Smooth muscle cell (in vitro differentiated cells): ENCODE measurements at regions not wholly inside any gene's neighbourhood (a gene's known extent, or its start where the extent isn't known, plus 50 kb on each side); places are given as distances from the start of the nearest gene placed in this dataset.

Source experiments
- DNase-seq: peaks from one replicate; lab custom pipeline; 2025; ENCODE audit not compliant: unreplicated experiment; lab: John Stamatoyannopoulos, UW
- H2AFZ ChIP-seq: fragments of 200-600 bp; sonication (generic); 2 replicates; pipeline ENCODE4 v1.6.0; 2016; ENCODE audit warnings: antibody characterized with exemption, low read depth, mild to moderate bottlenecking
- H3F3A ChIP-seq: fragments of 200-600 bp; sonication (generic); 2 replicates; pipeline ENCODE4 v1.6.0; 2017; ENCODE audit warnings: antibody characterized with exemption, low read depth
- H3K27ac ChIP-seq: fragments of 200-600 bp; sonication (generic); 2 replicates; pipeline ENCODE4 v1.5.1; 2016; ENCODE audit warnings: low read depth, mild to moderate bottlenecking
- H3K27me3 ChIP-seq: fragments of 200-600 bp; sonication (generic); 2 replicates; pipeline ENCODE4 v1.6.1; 2016; ENCODE audit warnings: low read depth, mild to moderate bottlenecking
- H3K36me3 ChIP-seq: fragments of 200-600 bp; sonication (generic); 2 replicates; pipeline ENCODE4 v1.5.1; 2016; ENCODE audit warnings: low read depth
- H3K4me1 ChIP-seq: fragments of 200-600 bp; sonication (generic); 2 replicates; pipeline ENCODE4 v1.5.1; 2016; ENCODE audit warnings: low read depth
- H3K4me2 ChIP-seq: fragments of 200-600 bp; sonication (generic); 2 replicates; pipeline ENCODE4 v1.6.0; 2016; ENCODE audit warnings: mild to moderate bottlenecking
- H3K4me3 ChIP-seq: fragments of 200-600 bp; sonication (generic); 2 replicates; pipeline ENCODE4 v1.5.1; 2016; ENCODE audit warnings: mild to moderate bottlenecking
- H3K79me2 ChIP-seq: fragments of 200-600 bp; sonication (generic); 2 replicates; pipeline ENCODE4 v1.6.0; 2016; ENCODE audit warnings: low read depth, mild to moderate bottlenecking
- H3K9ac ChIP-seq: fragments of 200-600 bp; sonication (generic); 2 replicates; pipeline ENCODE4 v1.6.0; 2016; ENCODE audit warnings: low read depth
- H3K9me3 ChIP-seq: fragments of 200-600 bp; sonication (generic); replicated peaks from 2 replicates; pipeline ENCODE4 v1.5.1; 2016; ENCODE audit warnings: low read depth
- H4K20me1 ChIP-seq: fragments of 200-600 bp; sonication (generic); 2 replicates; pipeline ENCODE4 v1.6.0; 2016; ENCODE audit warnings: low read depth
- CTCF ChIP-seq: fragments of 200-600 bp; sonication (generic); IDR thresholded peaks from 2 replicates; pipeline ENCODE4 v1.5.1; 2017; ENCODE audit warnings: borderline replicate concordance, mild to moderate bottlenecking, antibody characterized with exemption; ENCODE audit not compliant: insufficient read depth, poor library complexity, severe bottlenecking
- WGBS: methylation state at CpG from one replicate; pipeline ENCODE4 v1.1.7; 2016; ENCODE audit warnings: low lambda C conversion rate; 5-methylcytosine and 5-hydroxymethylcytosine counted together

GRCh38 chr15:31211353-31211752, 109.8 kb upstream of the TRPM1 start:
- H3K27me3 ChIP-seq, result no peaks in the 10 kb centered on the region
- H3K4me2 ChIP-seq, result no peak overlapping the region
- no peaks in the 10 kb centered on the region for H3K9me3 ChIP-seq
- H2AFZ ChIP-seq, result no peak overlapping the region
- no peak overlapping the region for H3K9ac ChIP-seq
- H4K20me1 ChIP-seq, result no peaks in the 10 kb centered on the region
- no peak for TF ChIP-seq CTCF
- H3F3A ChIP-seq, result peaks cover 8% of the 10 kb centered on the region
- no peak overlapping the region for H3K27ac ChIP-seq
- peaks cover 4% of the 10 kb centered on the region for H3K4me1 ChIP-seq
- 95% methylated on average over 4 of the region's 4 CpGs for WGBS
- H3K4me3 ChIP-seq, result no peak overlapping the region
- H3K36me3 ChIP-seq, result no peaks in the 10 kb centered on the region
- H3K79me2 ChIP-seq, result no peaks in the 10 kb centered on the region
- no peak for DNase-seq

- no peak for DNase-seq
- TF ChIP-seq CTCF, result no peak
These were observed 111.0 kb upstream of the TRPM1 start for GRCh38 chr15:31212326-31213080.

GRCh38 chr15:31214158-31214863, 112.3 kb upstream of the KLF13 start:
- no peak for DNase-seq
- no peaks in the 10 kb centered on the region for H3K27me3 ChIP-seq
- H3K27ac ChIP-seq, result no peak overlapping the region
- peaks cover 8% of the 10 kb centered on the region for H3F3A ChIP-seq
- no peaks in the 10 kb centered on the region for H3K36me3 ChIP-seq
- WGBS, result 90% methylated on average over 8 of the region's 8 CpGs
- H3K4me3 ChIP-seq, result no peak overlapping the region
- no peak overlapping the region for H2AFZ ChIP-seq
- H3K4me1 ChIP-seq, result peaks cover 4% of the 10 kb centered on the region
- H3K79me2 ChIP-seq, result no peaks in the 10 kb centered on the region
- no peaks in the 10 kb centered on the region for H4K20me1 ChIP-seq
- no peaks in the 10 kb centered on the region for H3K9me3 ChIP-seq
- no peak for TF ChIP-seq CTCF
- H3K9ac ChIP-seq, result no peak overlapping the region
- H3K4me2 ChIP-seq, result peak overlapping the region; percentile 48

More at GRCh38 chr15:31212326-31213080, 111.0 kb upstream of the TRPM1 start:
- no peaks in the 10 kb centered on the region for H3K79me2 ChIP-seq
- peak overlapping the region; percentile 93 for H3K27ac ChIP-seq
- peaks cover 8% of the 10 kb centered on the region for H3F3A ChIP-seq
- no peak overlapping the region for H3K4me3 ChIP-seq
- 24% methylated on average over 10 of the region's 10 CpGs for WGBS
- peak overlapping the region; percentile 39 for H2AFZ ChIP-seq
- H3K36me3 ChIP-seq, result no peaks in the 10 kb centered on the region
- H3K27me3 ChIP-seq, result no peaks in the 10 kb centered on the region
- H3K4me1 ChIP-seq, result peaks cover 4% of the 10 kb centered on the region
- H4K20me1 ChIP-seq, result no peaks in the 10 kb centered on the region
- peak overlapping the region; percentile 63 for H3K9ac ChIP-seq
- no peaks in the 10 kb centered on the region for H3K9me3 ChIP-seq
- H3K4me2 ChIP-seq, result peak overlapping the region; percentile 54
